SHP77 treated with DMSO at 0.1 percent for 48 hours (cell line): ENCODE measurements at regions not wholly inside any gene's neighbourhood (a gene's known extent, or its start where the extent isn't known, plus 50 kb on each side); places are given as distances from the start of the nearest gene placed in this dataset.

Experiments
- DNase-seq: peaks from one replicate; lab custom pipeline; 2025; lab: John Stamatoyannopoulos, UW

GRCh38 chr6:2502998-2503674 lies 247.6 kb downstream of the MYLK4 start:
- no peak for DNase-seq

DNA sequence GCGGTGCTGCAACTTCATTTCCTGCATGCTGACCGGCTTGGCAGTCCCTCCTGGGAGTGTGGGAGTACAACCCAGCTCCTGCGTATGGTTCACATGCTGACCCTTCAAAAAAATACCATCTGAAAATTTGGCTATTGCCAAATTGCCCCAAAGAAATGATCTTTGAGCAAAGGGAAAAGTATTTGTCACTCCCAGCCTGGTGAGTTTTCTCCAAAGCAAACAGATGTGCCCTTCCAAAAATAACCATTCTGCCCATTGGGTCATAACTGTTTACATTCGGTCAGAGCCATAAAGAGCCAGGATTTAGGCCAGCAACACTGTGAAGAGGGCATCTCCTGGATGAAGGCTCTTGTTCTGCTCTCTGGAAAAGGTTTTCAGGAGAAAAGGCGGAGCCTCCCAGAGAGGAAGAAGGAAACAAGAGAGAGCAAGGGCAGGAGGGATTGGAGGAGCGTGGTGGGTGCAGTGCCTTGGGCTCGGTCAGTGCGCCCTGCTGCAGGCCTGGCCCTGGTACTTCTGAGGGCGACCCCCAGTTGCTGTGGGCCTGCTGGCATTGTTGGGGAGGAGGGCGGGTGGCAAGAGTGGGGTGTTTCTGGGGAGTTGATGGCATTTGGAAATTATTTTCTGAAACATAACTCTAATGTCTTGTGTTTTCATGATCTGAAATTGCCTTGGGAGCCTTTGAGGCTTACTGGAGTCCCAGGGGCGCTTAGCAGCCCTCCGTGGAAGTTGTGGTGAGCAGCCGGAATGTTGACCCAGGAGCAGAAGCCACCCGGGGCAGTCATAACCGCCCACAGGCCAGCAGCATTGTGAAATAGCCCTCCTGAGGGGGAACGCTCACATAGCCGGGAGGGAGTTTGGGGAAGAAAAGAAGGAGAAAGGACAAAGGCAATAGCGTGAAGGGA lies 248.4 kb downstream of the MYLK4 start:
- DNase-seq, result no peak

DNA sequence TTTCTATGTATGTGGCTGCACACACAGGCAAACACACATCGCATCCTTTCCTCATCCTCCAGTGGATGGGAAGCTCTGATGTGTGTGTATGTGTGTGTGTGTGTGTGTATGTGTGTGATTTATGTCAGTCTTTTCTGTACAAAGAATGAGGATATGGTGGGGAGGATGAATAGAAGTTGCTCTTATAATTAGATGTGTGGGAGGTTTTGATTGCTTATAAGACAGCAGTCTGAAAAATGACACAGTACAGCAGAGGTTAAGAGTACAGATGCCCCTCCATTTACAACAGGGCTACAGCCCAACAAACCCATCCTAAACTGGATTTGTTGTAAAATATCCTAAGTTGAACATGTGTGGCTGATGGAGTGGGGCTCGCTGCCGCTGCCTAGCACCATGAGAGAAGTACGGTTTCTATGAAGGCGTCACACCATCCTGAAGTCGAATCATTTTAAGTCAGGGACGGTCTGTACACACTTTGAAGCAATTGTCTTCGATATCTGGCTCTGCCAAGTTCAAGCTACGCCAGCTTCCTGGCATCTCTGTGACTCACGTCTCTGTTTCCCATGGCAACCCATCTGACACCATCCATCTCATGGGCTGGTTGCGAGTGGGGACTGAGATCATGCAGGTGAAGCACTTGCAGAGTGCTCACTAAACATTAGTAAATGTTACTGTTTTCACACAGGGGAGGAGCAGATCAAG lies 252.6 kb downstream of the MYLK4 start:
- DNase-seq, result peak; percentile 37

DNA sequence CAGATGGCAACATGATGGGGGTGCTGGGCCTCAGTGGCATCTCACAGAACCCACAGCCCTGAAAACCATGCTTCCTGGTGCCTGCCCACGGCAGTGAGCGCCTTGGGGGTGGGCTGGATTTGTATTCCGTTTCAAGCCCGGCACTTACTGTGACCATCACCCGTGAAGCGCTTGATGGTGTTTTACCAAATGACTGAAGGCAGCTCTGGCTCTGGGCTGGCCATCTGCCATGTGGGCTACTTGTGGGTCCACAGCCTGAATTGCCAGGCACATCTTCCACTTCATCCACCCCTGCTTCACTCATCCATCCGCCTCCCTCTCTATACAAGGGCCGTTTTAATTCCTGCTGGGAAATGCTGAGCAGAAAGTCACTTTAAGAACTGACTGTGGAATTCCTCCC lies 250.9 kb upstream of the GMDS start:
- no peak for DNase-seq

GRCh38 chr6:2492686-2493523 lies 247.5 kb upstream of the GMDS start:
- DNase-seq, result no peak

DNA sequence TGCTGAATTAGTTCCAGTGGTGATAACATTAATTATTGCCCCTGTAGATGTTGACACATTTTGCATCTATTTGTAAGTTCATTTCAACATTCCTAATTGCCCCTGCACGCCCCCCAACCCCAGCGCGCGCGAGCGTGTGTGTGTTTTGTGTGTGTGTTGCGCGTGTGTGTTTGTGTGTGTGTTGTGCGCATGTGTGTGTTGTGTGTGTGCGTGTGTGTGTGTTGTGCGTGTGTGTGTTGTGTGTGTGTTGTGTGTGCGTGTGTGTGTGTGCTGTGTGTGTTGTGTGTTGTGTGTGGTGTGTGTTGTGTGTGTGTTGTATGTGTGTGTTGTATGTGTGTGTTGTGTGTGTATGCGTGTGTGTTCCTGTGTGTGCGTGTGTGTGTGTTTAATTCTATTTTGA lies 245.7 kb upstream of the GMDS start:
- no peak for DNase-seq

DNA sequence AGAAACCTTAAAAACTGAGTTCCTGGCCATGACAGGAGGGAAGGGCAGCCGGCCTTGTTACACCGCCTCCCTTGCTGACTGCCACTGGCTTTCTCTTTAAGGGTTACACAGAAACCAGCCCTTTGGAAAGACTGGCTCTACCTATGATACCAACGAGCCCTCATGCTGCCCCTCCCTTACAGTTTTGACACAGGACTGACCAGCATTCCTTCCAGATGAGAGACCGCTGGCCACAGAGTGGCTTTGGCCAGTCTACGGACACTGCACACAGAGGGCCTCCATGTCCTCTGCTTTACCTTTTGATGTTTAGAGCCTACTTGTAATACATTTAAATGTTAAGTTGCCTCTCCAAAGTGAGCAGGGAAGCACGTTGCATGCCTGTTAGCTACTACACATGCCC lies 243.2 kb upstream of the GMDS start:
- DNase-seq, result no peak

GRCh38 chr6:2485116-2485515 lies 239.7 kb upstream of the GMDS start:
- DNase-seq, result peak; percentile 72

DNA sequence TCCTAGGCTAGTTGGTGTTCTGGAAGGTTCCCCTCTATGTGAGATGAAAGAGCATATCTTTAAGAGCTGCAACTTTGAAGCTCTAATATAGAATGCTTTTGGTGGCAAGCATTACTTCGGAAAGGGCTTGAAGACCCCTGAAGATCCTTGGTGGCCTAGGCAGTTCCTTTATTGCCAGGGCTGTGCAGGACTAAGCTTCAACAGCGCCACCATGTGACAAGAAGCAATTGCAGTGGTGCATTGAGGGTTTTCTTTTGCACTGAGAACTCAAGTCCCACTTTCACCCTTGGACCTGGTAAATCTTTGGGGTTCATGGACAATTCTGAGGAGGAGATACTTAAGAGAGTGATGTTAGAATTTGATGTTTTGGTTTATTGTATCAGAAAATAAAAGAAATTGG lies 237.4 kb upstream of the GMDS start:
- DNase-seq, result no peak

DNA sequence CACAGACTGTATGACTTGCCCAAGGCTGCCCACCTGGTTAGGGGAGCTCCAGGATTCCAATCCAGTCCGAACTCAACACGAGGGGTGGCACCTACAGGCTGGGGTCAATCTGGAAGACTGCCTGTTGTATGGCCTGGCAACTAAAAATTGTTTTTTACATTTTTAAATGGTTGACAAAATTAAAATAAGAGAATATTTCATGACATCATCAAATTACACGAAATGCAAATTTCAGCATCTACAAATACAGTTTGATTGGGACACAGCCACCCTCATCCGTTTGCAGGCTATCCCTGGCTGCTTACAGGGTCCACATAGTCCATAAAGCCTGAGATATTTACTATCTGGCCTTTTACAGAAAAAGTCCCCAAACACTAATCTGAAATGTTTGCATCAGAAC lies 235.9 kb upstream of the GMDS start:
- DNase-seq, result no peak

- peak; percentile 21 for DNase-seq
These were observed 235.0 kb upstream of the GMDS start for GRCh38 chr6:2480267-2480966.

DNA sequence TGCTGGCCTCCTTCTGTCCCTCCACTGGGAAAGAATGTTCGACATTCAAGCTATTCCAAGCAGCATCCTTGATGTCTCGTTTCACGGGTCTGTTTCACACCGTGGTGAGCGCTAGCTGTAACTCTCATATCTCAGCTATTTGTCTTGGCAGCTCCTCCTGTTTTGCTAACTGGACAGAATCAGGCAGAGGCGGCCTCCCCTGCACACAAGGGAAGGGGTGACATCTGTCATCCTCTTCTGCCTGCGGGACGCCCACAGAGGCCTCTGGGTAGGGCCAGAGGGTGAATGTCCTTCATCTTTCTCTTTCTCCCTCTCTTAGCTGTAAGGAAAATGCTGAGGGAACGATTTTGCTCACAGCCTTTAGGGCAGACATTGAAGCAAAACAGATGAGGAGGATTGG lies 232.8 kb upstream of the GMDS start:
- DNase-seq, result peak; percentile 34

DNA sequence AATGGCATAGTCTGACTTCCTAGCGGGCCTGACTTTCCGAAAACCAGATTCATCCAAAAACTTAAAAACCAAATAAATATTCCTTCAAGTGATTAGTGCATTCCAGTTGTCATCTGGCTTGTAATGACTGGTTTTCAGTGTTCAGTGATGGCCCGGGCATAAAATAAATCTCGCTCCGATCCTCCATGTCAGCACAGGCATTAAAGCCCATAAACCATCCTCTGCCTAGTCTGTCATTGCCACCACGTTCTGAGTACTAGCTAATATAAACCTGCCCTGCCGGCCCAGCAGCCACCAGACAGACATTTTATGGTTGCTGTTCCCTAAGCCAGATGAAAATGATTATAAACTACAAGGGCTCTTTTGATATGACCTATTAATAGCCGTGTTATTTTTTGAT lies 232.3 kb upstream of the GMDS start:
- peak; percentile 17 for DNase-seq

- DNase-seq, result no peak
These were observed 231.8 kb upstream of the GMDS start for GRCh38 chr6:2477250-2477649.

GRCh38 chr6:2476376-2476775 lies 231.0 kb upstream of the GMDS start:
- DNase-seq, result no peak

- peak; percentile 61 for DNase-seq
These were observed 226.1 kb upstream of the GMDS start for GRCh38 chr6:2471472-2471871.

- no peak for DNase-seq
These were observed 224.0 kb upstream of the GMDS start for GRCh38 chr6:2469428-2469827.

DNA sequence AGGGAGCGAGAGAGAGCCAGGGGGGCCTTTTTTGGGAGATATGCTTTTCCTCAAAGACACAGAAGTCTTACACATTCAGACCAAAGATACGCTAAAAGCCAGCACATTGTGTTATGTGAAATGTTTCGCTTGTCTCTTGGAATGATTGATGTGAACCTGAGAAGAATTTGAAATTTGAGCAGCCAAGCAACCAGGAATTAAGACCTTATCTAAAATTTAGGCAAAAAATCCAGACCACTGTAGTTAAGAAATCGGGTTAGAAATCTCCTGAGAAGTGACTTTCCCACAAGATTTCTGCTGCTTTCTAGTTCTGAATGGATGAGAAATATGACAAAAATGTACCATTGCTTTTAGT lies 223.2 kb upstream of the GMDS start:
- no peak for DNase-seq

- no peak for DNase-seq
These were observed 222.7 kb upstream of the GMDS start for GRCh38 chr6:2467929-2468600.

- no peak for DNase-seq
These were observed 219.9 kb upstream of the GMDS start for GRCh38 chr6:2465336-2465735.

- no peak for DNase-seq
These were observed 219.2 kb upstream of the GMDS start for GRCh38 chr6:2464641-2465040.
